Suprapubic skin (tissue), 4 donors: ENCODE measurements at regions not wholly inside any gene's neighbourhood (a gene's known extent, or its start where the extent isn't known, plus 50 kb on each side); places are given as distances from the start of the nearest gene placed in this dataset.

ENCODE experiments used
- EP300 ChIP-seq: sonication (generic); formaldehyde crosslinking; IDR thresholded peaks from one replicate; pipeline ENCODE4 v1.6.1; 2017; ENCODE audit warnings: antibody characterized with exemption
- POLR2A ChIP-seq, 2 donors: fragments of 450-650 bp; IDR thresholded peaks; one replicate each; pipeline ENCODE4 v1.6.1; 2017; ENCODE audit warnings: antibody characterized with exemption in 2 of 2, mild to moderate bottlenecking in 2 of 2, moderate library complexity in 2 of 2
- POLR2AphosphoS5 ChIP-seq, 3 donors: sonication (generic); formaldehyde crosslinking; IDR thresholded peaks; one replicate each; pipeline ENCODE4 v1.6.1; 2017; ENCODE audit warnings: antibody characterized with exemption in 3 of 3
- TF ChIP-seq, protein P1 (sequence below), 2 donors: fragments of 200-600 bp in 1 of 2; fragments of 450-650 bp in 1 of 2; sonication (generic) in 1 of 2; IDR thresholded peaks; one replicate each; pipeline ENCODE4 v1.5.1; 2016 to 2019; ENCODE audit warnings: antibody characterized with exemption in 2 of 2, mild to moderate bottlenecking in 1 of 2, moderate library complexity in 1 of 2

DNA sequence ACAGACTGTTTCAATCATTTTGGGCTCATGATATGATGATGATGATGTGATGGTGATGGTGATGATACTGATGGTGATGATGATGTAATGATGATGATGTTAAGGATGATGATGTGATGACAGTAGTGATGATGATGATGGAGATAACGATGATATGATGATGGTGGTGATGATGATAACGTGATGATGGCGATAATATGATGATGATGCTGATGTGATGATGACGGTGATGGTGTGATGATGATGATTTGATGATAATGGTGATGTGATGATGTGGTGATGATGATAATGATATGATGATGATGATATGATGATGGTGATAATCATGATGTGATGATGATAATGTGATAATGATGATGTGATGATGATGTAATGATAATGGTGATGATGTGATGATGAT is 612.6 kb downstream of the AACS start:
- TF ChIP-seq, protein P1, sequence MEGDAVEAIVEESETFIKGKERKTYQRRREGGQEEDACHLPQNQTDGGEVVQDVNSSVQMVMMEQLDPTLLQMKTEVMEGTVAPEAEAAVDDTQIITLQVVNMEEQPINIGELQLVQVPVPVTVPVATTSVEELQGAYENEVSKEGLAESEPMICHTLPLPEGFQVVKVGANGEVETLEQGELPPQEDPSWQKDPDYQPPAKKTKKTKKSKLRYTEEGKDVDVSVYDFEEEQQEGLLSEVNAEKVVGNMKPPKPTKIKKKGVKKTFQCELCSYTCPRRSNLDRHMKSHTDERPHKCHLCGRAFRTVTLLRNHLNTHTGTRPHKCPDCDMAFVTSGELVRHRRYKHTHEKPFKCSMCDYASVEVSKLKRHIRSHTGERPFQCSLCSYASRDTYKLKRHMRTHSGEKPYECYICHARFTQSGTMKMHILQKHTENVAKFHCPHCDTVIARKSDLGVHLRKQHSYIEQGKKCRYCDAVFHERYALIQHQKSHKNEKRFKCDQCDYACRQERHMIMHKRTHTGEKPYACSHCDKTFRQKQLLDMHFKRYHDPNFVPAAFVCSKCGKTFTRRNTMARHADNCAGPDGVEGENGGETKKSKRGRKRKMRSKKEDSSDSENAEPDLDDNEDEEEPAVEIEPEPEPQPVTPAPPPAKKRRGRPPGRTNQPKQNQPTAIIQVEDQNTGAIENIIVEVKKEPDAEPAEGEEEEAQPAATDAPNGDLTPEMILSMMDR (IDR thresholded peaks at IDR 0.05), result no peak
- TF ChIP-seq POLR2A (IDR thresholded peaks at IDR 0.05), result no peak
- TF ChIP-seq POLR2AphosphoS5 (IDR thresholded peaks at IDR 0.05), result no peak
- no peak for TF ChIP-seq EP300
